Uterus (tissue), 3 donors: ENCODE measurements at regions not wholly inside any gene's neighbourhood (a gene's known extent, or its start where the extent isn't known, plus 50 kb on each side); places are given as distances from the start of the nearest gene placed in this dataset.

Source experiments
- DNase-seq, 2 donors: peaks; one replicate each; pipeline ENCODE4 v3.0.0-alpha.2; 2019 to 2020
- H3K27ac ChIP-seq, 2 donors: fragments of 200-600 bp; sonication (generic); 1 replicate in 1 of 2; 2 replicates in 1 of 2; pipeline ENCODE4 v1.5.1; 2016 to 2018
- H3K27me3 ChIP-seq, 2 donors: fragments of 200-600 bp; sonication (generic); one replicate each; pipeline ENCODE4 v1.5.1; 2018 to 2019; ENCODE audit warnings: control low read depth in 1 of 2
- H3K36me3 ChIP-seq, 2 donors: fragments of 200-600 bp; sonication (generic); one replicate each; pipeline ENCODE4 v1.5.1; 2019; ENCODE audit warnings: control low read depth in 1 of 2
- H3K4me1 ChIP-seq, 2 donors: fragments of 200-600 bp; sonication (generic); one replicate each; pipeline ENCODE4 v1.5.1; 2018 to 2019; ENCODE audit warnings: control low read depth in 1 of 2
- H3K4me3 ChIP-seq, 2 donors: fragments of 200-600 bp; sonication (generic); 1 replicate in 1 of 2; 2 replicates in 1 of 2; pipeline ENCODE4 v1.5.1; 2018 to 2019; ENCODE audit warnings: mild to moderate bottlenecking in 1 of 2
- H3K9me3 ChIP-seq, 2 donors: fragments of 200-600 bp; sonication (generic); one replicate each; pipeline ENCODE4 v1.5.1; 2019; ENCODE audit warnings: control low read depth in 1 of 2
- CTCF ChIP-seq, 4 experiments: fragments of 200-600 bp in 2 of 4; fragments of 450-650 bp in 2 of 4; sonication (generic) in 2 of 4; IDR thresholded peaks; one replicate each; pipeline ENCODE4 v1.5.1; 2016 to 2019; ENCODE audit warnings: antibody characterized with exemption in 4 of 4, mild to moderate bottlenecking in 2 of 4, moderate library complexity in 1 of 4
- POLR2A ChIP-seq, 2 donors: fragments of 450-650 bp; IDR thresholded peaks; one replicate each; pipeline ENCODE4 v1.6.1; 2016; ENCODE audit warnings: antibody characterized with exemption in 2 of 2, mild to moderate bottlenecking in 1 of 2, moderate library complexity in 1 of 2
- intact Hi-C: fragments of 100-400 bp; cut with DNase I; formaldehyde crosslinking; loops from one replicate; pipeline ENCODE4 v1.15.1; 2023; ENCODE audit warnings: low total_unique reads
- donor health status: DM: yes; HTN: yes; CAD: no.

- H3K4me3 ChIP-seq: no peak overlapping the region
- H3K27me3 ChIP-seq: no peaks in the 10 kb centered on the region
- H3K9me3 ChIP-seq: no peaks in the 10 kb centered on the region
- TF ChIP-seq CTCF (IDR thresholded peaks at IDR 0.05) (no peak), POLR2A (IDR thresholded peaks at IDR 0.05) (no peak)
- intact Hi-C loops: no loop called here
- H3K4me1 ChIP-seq: no peaks in the 10 kb centered on the region
- DNase-seq: no peak
- H3K27ac ChIP-seq: no peak overlapping the region
- no peaks in the 10 kb centered on the region for H3K36me3 ChIP-seq
These were observed 199.8 kb upstream of the POU3F2 start for GRCh38 chr6:98634569-98634968.

- H3K36me3 ChIP-seq: no peaks in the 10 kb centered on the region
- no peak for TF ChIP-seq POLR2A (IDR thresholded peaks at IDR 0.05)
- no peak overlapping the region for H3K4me3 ChIP-seq
- no peaks in the 10 kb centered on the region for H3K9me3 ChIP-seq
- no peak for DNase-seq
- no peaks in the 10 kb centered on the region for H3K4me1 ChIP-seq
- no peak overlapping the region for H3K27ac ChIP-seq
- intact Hi-C loops: no loop called here
- no peaks in the 10 kb centered on the region for H3K27me3 ChIP-seq
These were observed 199.2 kb upstream of the POU3F2 start for GRCh38 chr6:98635191-98635590.

GRCh38 chr6:98636941-98637340 is 197.4 kb upstream of the POU3F2 start:
- TF ChIP-seq CTCF (IDR thresholded peaks at IDR 0.05): no peak
- no peak for TF ChIP-seq POLR2A (IDR thresholded peaks at IDR 0.05)
- Histone ChIP-seq H3K9me3 (no peaks in the 10 kb centered on the region), H3K27ac (no peak overlapping the region), H3K4me3 (no peak overlapping the region), H3K27me3 (no peaks in the 10 kb centered on the region), H3K4me1 (no peaks in the 10 kb centered on the region), H3K36me3 (no peaks in the 10 kb centered on the region)
- no peak for DNase-seq
- intact Hi-C loops: no loop called here

GRCh38 chr6:98639089-98639635 is 195.2 kb upstream of the POU3F2 start:
- intact Hi-C loops: no loop called here
- Histone ChIP-seq H3K27ac (no peak overlapping the region), H3K36me3 (no peaks in the 10 kb centered on the region), H3K9me3 (no peaks in the 10 kb centered on the region), H3K4me1 (no peaks in the 10 kb centered on the region), H3K27me3 (no peaks in the 10 kb centered on the region), H3K4me3 (no peak overlapping the region)
- TF ChIP-seq CTCF (IDR thresholded peaks at IDR 0.05) (no peak), POLR2A (IDR thresholded peaks at IDR 0.05) (no peak)
- no peak for DNase-seq

- TF ChIP-seq POLR2A (IDR thresholded peaks at IDR 0.05) (no peak), CTCF (IDR thresholded peaks at IDR 0.05) (no peak)
- Histone ChIP-seq H3K27me3 (no peaks in the 10 kb centered on the region), H3K27ac (no peak overlapping the region), H3K4me3 (no peak overlapping the region), H3K4me1 (no peaks in the 10 kb centered on the region), H3K36me3 (no peaks in the 10 kb centered on the region), H3K9me3 (no peaks in the 10 kb centered on the region)
- intact Hi-C loops: no loop called here
- DNase-seq: no peak
These were observed 194.0 kb upstream of the POU3F2 start for GRCh38 chr6:98640366-98640765.
